Astrocyte (in vitro differentiated cells and primary cell): ENCODE measurements at regions not wholly inside any gene's neighbourhood (a gene's known extent, or its start where the extent isn't known, plus 50 kb on each side); places are given as distances from the start of the nearest gene placed in this dataset.

Experiments used
- DNase-seq: peaks from one replicate; pipeline ENCODE4 v3.0.0-alpha.2; 2010; ENCODE audit warnings: low read depth
- FAIRE-seq: peaks from 2 replicates; lab custom pipeline; 2011; peaks lifted over from hg19 to GRCh38; lab: Jason Lieb, UNC
- H2AFZ ChIP-seq: 2 replicates; pipeline ENCODE4 v1.6.0; 2012; ENCODE audit warnings: low read depth, low read length, inconsistent platforms
- H3K27ac ChIP-seq: 2 replicates; pipeline ENCODE4 v1.5.1; 2011; ENCODE audit warnings: low read depth, low read length, inconsistent platforms
- H3K27me3 ChIP-seq: 2 replicates; pipeline ENCODE4 v1.6.0; 2011; ENCODE audit warnings: low read length, inconsistent platforms; ENCODE audit not compliant: insufficient read depth
- H3K36me3 ChIP-seq: 2 replicates; pipeline ENCODE4 v1.5.1; 2011; ENCODE audit warnings: low read length, inconsistent platforms; ENCODE audit not compliant: insufficient read depth
- H3K4me1 ChIP-seq: 2 replicates; pipeline ENCODE4 v1.5.1; 2011; ENCODE audit warnings: low read length, inconsistent platforms; ENCODE audit not compliant: insufficient read depth
- H3K4me2 ChIP-seq: 2 replicates; pipeline ENCODE4 v1.6.0; 2012; ENCODE audit warnings: low read length, inconsistent platforms
- H3K4me3 ChIP-seq: 2 replicates; pipeline ENCODE4 v1.5.1; 2011; ENCODE audit warnings: low read depth, mild to moderate bottlenecking, low read length, inconsistent platforms; ENCODE audit not compliant: insufficient read depth
- H3K79me2 ChIP-seq: 2 replicates; pipeline ENCODE4 v1.6.0; 2012; ENCODE audit warnings: mild to moderate bottlenecking, low read length, inconsistent platforms; ENCODE audit not compliant: insufficient read depth
- H3K9ac ChIP-seq: 2 replicates; pipeline ENCODE4 v1.6.0; 2012; ENCODE audit warnings: mild to moderate bottlenecking, low read length, inconsistent platforms
- H3K9me3 ChIP-seq: 2 replicates; pipeline ENCODE4 v1.5.1; 2012; ENCODE audit warnings: low read depth, mild to moderate bottlenecking, low read length, inconsistent platforms; ENCODE audit not compliant: insufficient read depth
- H4K20me1 ChIP-seq: 2 replicates; pipeline ENCODE4 v1.6.0; 2012; ENCODE audit warnings: low read length, inconsistent platforms; ENCODE audit not compliant: insufficient read depth
- H3K27ac Mint-ChIP-seq: one replicate; pipeline ENCODE4 v1.8.0; 2021; ENCODE audit warnings: mild to moderate bottlenecking, mixed read lengths; ENCODE audit not compliant: unreplicated experiment
- H3K27me3 Mint-ChIP-seq: one replicate; pipeline ENCODE4 v1.8.0; 2021; ENCODE audit warnings: low read depth, mixed read lengths; ENCODE audit not compliant: unreplicated experiment
- H3K36me3 Mint-ChIP-seq: one replicate; pipeline ENCODE4 v1.8.0; 2021; ENCODE audit warnings: low read depth, mixed read lengths; ENCODE audit not compliant: unreplicated experiment
- H3K4me1 Mint-ChIP-seq: one replicate; pipeline ENCODE4 v1.8.0; 2021; ENCODE audit warnings: low read depth, mixed read lengths; ENCODE audit not compliant: unreplicated experiment
- H3K4me3 Mint-ChIP-seq: one replicate; pipeline ENCODE4 v1.8.0; 2021; ENCODE audit warnings: mild to moderate bottlenecking, moderate library complexity, mixed read lengths; ENCODE audit not compliant: unreplicated experiment
- H3K9me3 Mint-ChIP-seq: one replicate; pipeline ENCODE4 v1.8.0; 2021; ENCODE audit warnings: mild to moderate bottlenecking, mixed read lengths; ENCODE audit not compliant: unreplicated experiment
- EZH2 ChIP-seq: IDR thresholded peaks from 2 replicates; pipeline ENCODE4 v1.6.1; 2012; ENCODE audit warnings: mild to moderate bottlenecking, low read length, inconsistent platforms; ENCODE audit not compliant: insufficient read depth
- TF ChIP-seq, protein P1 (sequence below): IDR thresholded peaks from 2 replicates; pipeline ENCODE4 v1.5.1; 2011; ENCODE audit warnings: low read depth, mild to moderate bottlenecking, inconsistent platforms, low read length, moderate library complexity; ENCODE audit not compliant: insufficient read depth

- no peak overlapping the region for H3K4me2 ChIP-seq
- Mint-ChIP-seq H3K4me3 (no peak overlapping the region), H3K9me3 (peaks cover 1% of the 10 kb centered on the region), H3K4me1 (peaks cover 8% of the 10 kb centered on the region), H3K36me3 (peaks cover 2% of the 10 kb centered on the region), H3K27ac (no peak overlapping the region), H3K27me3 (no peaks in the 10 kb centered on the region)
- H3K27me3 ChIP-seq = no peaks in the 10 kb centered on the region
- FAIRE-seq = no peak
- no peaks in the 10 kb centered on the region for H3K36me3 ChIP-seq
- no peaks in the 10 kb centered on the region for H4K20me1 ChIP-seq
- H3K79me2 ChIP-seq = no peaks in the 10 kb centered on the region
- H2AFZ ChIP-seq = no peak overlapping the region
- peaks cover 5% of the 10 kb centered on the region for H3K4me1 ChIP-seq
- H3K9me3 ChIP-seq = peaks cover 4% of the 10 kb centered on the region
- H3K9ac ChIP-seq = no peak overlapping the region
- no peak for TF ChIP-seq EZH2
- TF ChIP-seq, protein P1, sequence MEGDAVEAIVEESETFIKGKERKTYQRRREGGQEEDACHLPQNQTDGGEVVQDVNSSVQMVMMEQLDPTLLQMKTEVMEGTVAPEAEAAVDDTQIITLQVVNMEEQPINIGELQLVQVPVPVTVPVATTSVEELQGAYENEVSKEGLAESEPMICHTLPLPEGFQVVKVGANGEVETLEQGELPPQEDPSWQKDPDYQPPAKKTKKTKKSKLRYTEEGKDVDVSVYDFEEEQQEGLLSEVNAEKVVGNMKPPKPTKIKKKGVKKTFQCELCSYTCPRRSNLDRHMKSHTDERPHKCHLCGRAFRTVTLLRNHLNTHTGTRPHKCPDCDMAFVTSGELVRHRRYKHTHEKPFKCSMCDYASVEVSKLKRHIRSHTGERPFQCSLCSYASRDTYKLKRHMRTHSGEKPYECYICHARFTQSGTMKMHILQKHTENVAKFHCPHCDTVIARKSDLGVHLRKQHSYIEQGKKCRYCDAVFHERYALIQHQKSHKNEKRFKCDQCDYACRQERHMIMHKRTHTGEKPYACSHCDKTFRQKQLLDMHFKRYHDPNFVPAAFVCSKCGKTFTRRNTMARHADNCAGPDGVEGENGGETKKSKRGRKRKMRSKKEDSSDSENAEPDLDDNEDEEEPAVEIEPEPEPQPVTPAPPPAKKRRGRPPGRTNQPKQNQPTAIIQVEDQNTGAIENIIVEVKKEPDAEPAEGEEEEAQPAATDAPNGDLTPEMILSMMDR = no peak
- no peak overlapping the region for H3K4me3 ChIP-seq
- no peak overlapping the region for H3K27ac ChIP-seq
- DNase-seq = no peak
Measured at GRCh38 chr6:80446454-80447045, 340.1 kb downstream of the BCKDHB start.

DNA sequence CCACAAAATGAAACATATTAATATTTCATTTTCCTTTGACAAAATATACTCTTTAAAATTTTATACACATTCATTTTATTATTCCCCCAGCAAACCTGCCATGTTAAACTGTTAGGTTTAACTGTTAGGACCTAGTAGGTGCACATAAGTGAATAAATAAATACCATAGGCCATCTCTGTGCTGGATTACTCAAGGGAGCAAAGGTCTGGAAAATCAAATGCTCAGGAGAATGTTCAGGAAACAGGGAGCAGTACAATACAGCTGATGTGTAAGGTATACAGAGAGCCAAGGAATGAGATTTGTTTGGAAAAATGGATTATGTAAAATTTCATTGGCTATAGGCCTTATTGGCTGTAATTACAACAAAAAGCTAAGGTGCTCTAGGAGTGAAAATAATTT is 339.3 kb downstream of the BCKDHB start:
- no peak overlapping the region for H3K4me3 ChIP-seq
- Mint-ChIP-seq H3K36me3 (peaks cover 2% of the 10 kb centered on the region), H3K4me1 (peaks cover 8% of the 10 kb centered on the region), H3K27me3 (no peaks in the 10 kb centered on the region), H3K9me3 (peaks cover 1% of the 10 kb centered on the region), H3K4me3 (no peak overlapping the region), H3K27ac (no peak overlapping the region)
- H3K79me2 ChIP-seq = no peaks in the 10 kb centered on the region
- H3K4me2 ChIP-seq = no peak overlapping the region
- no peak for DNase-seq
- H3K36me3 ChIP-seq = no peaks in the 10 kb centered on the region
- H4K20me1 ChIP-seq = no peaks in the 10 kb centered on the region
- H3K9me3 ChIP-seq = peaks cover 4% of the 10 kb centered on the region
- FAIRE-seq = no peak
- peaks cover 5% of the 10 kb centered on the region for H3K4me1 ChIP-seq
- no peaks in the 10 kb centered on the region for H3K27me3 ChIP-seq
- H2AFZ ChIP-seq = no peak overlapping the region
- no peak overlapping the region for H3K9ac ChIP-seq
- TF ChIP-seq, protein P1 = no peak
- no peak for TF ChIP-seq EZH2
- H3K27ac ChIP-seq = no peak overlapping the region

DNA sequence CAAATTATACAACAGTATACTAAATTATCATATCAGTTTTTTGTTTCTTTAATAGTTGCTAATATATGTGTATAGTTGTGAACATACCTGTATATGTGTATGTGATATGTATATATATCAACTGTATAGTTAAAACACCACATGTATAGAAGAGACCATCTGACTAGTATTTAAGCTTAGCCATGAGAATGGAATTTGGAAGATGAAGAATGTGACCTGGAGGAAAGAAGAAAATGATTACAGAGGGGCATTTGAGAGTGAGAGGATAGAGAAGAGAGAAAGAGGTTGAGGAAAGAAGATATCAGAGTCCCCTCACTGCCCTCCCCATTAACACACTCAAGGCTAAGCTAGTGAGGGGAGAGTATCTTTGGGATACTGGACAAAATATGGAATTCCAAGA is 335.9 kb downstream of the BCKDHB start:
- H3K79me2 ChIP-seq = no peaks in the 10 kb centered on the region
- H3K27me3 Mint-ChIP-seq = no peaks in the 10 kb centered on the region
- no peak for DNase-seq
- no peak overlapping the region for H3K4me3 Mint-ChIP-seq
- no peaks in the 10 kb centered on the region for H3K36me3 ChIP-seq
- H3K36me3 Mint-ChIP-seq = peaks cover 2% of the 10 kb centered on the region
- peaks cover 1% of the 10 kb centered on the region for H3K9me3 Mint-ChIP-seq
- H3K27me3 ChIP-seq = no peaks in the 10 kb centered on the region
- H3K27ac ChIP-seq = no peak overlapping the region
- H4K20me1 ChIP-seq = no peaks in the 10 kb centered on the region
- H3K9ac ChIP-seq = no peak overlapping the region
- H3K27ac Mint-ChIP-seq = no peak overlapping the region
- no peak overlapping the region for H2AFZ ChIP-seq
- no peak overlapping the region for H3K4me2 ChIP-seq
- no peak overlapping the region for H3K4me3 ChIP-seq
- peaks cover 4% of the 10 kb centered on the region for H3K9me3 ChIP-seq
- peaks cover 24% of the 10 kb centered on the region for H3K4me1 ChIP-seq
- TF ChIP-seq, protein P1 = no peak
- no peak for TF ChIP-seq EZH2
- no peak for FAIRE-seq
- H3K4me1 Mint-ChIP-seq = peaks cover 26% of the 10 kb centered on the region
